GM19438 (cell line): ENCODE measurements at regions not wholly inside any gene's neighbourhood (a gene's known extent, or its start where the extent isn't known, plus 50 kb on each side); places are given as distances from the start of the nearest gene placed in this dataset.

ENCODE experiments used
- ATAC-seq: cut with Tn5 transposase; IDR thresholded peaks from one replicate; pipeline ENCODE4 v1.9.1; 2021; ENCODE audit warnings: low read depth; ENCODE audit not compliant: unreplicated experiment

DNA sequence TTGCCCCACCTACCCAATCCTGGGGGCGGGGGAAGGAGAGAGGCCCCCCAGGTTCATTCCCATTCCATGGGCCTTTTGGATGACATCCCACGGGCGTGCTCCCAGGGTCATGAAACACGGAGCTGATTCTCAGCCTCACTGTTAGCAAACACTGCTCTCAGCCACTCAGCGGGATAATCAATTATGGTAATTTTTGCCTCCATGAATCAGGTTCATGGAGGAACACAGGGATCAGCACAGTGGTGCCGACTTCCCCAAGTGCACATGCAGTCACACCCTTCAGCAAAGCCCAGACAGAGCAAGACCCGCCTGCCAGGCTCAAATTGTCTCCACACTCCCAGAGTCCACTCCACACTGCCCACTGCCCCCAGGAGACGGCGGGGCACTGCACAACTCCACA is 164.6 kb downstream of the ENGASE start:
- ATAC-seq, result no peak

- no peak for ATAC-seq
Measured at GRCh38 chr17:79237448-79238053, 162.9 kb downstream of the ENGASE start.

DNA sequence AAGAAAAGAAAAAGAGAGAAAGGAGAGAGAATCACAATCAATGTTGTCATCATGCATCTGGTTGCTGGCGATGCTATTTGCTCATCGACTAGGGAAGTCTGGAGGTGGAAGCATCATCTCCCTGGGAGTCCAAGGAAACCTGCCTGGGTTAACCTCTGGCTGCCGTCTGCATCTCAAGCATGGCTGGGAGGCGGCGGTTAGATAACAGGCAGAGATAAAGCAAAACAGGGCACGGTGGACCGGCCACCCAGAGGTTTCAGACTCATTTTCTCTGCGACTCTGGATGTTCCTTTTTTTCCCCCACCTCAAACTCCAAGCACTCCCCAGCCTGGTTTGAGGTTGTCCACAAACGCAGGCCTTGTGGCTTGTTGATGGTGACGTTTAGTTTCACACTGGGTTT is 161.2 kb downstream of the ENGASE start:
- no peak for ATAC-seq

- ATAC-seq, result no peak
Measured at GRCh38 chr17:79233916-79234551, 159.4 kb downstream of the ENGASE start.

GRCh38 chr17:79232957-79233356 is 158.3 kb downstream of the ENGASE start:
- no peak for ATAC-seq

GRCh38 chr17:79231766-79232287 is 157.2 kb downstream of the ENGASE start:
- ATAC-seq, result no peak

- ATAC-seq, result no peak
Measured at GRCh38 chr17:79230576-79230975, 156.0 kb downstream of the ENGASE start.

GRCh38 chr17:79226037-79226436 is 151.4 kb downstream of the ENGASE start:
- ATAC-seq, result no peak

DNA sequence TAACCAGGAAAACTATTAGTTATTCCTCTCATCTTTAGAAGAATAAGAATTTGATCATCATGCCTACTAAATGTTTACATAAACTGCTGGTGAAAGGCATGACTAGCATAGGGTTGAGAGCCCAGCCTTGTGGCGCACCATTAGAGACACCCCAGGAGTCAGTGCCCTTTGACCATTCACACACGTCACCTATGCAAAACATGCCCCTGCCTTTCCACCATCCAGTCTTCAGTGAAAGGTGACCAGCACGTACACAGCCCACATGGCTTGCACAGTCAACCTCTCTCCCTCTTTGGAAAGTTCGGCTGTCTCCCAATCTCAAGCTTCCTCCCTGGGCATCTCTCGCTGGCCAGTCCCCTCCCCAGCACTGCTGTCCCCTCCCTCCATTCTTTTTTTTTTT is 150.3 kb downstream of the ENGASE start:
- no peak for ATAC-seq

DNA sequence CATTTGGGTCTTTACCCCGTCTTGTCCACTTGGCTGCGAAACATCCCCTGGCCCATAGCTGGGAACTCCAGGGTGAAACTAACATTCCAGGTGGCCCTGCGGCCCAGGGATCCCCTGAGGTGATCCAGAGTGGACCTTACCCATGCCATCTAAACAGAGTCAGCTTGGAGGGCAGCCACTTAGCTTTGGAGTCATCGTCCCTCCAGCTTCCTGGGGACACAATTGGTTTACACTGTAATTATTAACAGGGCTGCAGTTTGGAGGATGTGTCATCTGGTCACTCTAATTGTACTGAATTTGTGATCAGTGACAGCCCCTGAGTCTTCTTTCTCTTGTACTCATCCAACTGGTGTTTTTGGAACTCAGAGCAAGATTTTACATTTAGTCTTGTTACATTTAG is 149.9 kb downstream of the ENGASE start:
- ATAC-seq, result no peak

- ATAC-seq, result no peak
Measured at GRCh38 chr17:79223953-79224352, 149.3 kb downstream of the ENGASE start.

DNA sequence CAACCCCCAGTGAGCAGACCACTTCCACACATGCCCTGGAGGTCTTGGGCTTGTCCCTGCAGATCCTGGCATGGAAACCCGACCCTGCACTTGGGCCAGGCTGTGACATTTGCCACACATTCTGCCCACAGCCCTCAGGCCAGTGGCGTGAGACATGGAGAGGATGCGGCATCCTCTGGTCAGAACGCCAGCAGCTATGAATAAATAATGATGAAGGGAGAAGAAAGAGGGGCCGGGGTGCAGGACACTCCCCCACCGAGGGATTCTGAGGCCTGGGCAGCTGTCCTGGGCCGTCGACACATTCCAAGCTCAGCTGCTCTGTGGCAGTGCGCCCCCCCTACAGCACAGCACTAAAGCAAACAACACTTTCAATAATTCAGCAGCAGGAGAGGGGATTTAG is 148.8 kb downstream of the ENGASE start:
- no peak for ATAC-seq

GRCh38 chr17:79221597-79221996 is 147.0 kb downstream of the ENGASE start:
- ATAC-seq, result no peak

DNA sequence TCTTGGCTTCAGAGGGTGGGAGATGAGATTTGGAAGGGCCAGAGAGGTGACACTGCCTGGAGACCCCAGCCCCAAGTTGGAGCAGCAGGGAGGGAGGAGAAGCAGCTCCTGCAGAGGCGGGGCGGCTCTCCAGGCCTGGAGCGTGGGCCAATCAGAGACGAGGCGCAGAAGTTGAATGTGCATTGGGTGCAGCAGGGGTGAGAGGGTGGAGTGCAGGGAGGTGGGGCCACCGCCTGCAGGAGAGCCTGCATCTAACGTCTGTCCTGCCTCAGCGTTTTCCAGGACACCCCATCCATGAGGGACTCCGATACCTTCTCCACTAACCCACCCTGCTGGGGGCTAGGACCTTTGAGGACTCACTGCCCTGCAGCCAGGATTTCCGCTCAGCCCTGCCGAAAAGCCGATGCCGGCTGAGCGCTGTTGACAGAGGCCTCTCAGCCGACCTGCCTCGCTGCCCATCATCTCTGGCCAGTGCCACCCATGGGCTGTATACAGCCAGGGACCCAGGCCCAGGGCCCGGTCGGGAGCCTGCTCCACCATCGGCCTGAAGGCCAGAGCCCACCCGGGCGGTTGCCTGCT is 146.2 kb downstream of the ENGASE start:
- no peak for ATAC-seq

- ATAC-seq, result no peak
Measured at GRCh38 chr17:79220201-79220712, 145.6 kb downstream of the ENGASE start.

DNA sequence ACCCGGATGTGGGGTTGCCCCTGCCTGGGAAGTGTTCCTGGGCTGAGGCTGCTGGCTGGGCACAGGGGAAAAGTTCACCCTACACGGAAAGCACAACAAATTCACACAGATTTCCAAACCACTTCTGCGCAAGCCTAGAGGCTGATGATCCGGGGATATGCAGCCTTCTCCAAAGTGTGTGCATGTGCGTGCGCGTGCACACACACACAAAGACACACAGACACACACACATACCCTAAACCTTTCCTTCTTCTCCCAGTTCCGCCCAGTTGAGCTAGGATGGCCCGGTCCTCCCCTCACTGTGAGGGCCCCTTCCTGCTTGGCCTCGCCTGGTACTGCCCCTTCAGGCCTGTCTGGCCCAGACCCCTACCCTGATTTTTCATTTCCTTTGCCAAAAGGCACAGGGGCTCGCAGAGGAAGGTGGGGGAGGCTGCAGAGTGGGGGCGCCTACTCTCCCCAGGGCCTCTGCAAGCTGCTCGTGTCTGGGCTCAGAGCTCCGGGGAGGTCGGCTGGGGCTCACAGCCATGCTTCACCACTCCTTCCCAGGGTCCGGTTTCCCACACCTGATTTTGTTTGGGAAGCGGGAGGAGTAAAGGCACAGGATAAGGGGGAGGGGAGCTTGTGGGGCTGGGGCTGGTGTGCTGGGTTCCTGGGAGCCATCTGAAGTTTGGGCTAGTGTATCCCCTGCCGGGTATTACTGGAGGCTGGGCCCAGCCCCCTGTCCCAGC is 144.7 kb downstream of the ENGASE start:
- no peak for ATAC-seq

GRCh38 chr17:79218825-79219200 is 144.2 kb downstream of the ENGASE start:
- ATAC-seq, result no peak

GRCh38 chr17:79218175-79218824 is 143.7 kb downstream of the ENGASE start:
- ATAC-seq, result no peak

DNA sequence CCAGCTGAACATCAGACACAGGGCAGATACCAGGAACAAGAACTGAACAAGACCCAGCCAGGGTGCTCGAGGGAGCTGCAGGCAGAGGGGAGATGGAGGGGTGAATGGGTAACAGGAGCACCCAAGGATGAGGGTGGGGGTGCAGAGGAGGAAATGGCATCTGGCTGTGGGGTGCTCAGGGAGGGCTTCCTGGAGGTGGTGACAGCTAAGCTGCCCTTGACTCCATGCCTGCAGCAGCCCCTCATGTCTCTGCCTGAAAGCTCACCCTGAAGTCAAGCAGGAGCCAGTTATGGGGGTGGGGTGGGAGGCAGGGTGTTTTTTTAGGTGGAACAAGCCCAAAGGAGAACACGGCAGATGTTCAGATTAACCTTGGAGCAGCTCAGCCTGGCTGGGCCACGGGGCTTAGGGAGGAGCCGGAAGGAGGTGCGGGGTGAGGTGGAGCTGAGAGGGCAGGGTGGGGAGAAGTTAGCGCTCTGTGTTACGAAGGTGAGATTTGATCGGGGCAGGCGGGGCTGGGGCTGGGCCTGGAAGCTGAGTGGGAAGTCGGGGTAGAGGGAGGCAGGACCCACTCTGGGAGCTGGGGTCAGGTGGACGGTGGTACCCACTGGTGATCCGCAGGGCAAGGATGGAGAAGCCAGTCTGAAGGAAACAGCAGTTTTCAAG is 143.0 kb downstream of the ENGASE start:
- no peak for ATAC-seq

GRCh38 chr17:79216826-79217225 is 142.2 kb downstream of the ENGASE start:
- ATAC-seq, result no peak
